ENCODE measurements at regions not wholly inside any gene's neighbourhood (a gene's known extent, or its start where the extent isn't known, plus 50 kb on each side); places are given as distances from the start of the nearest gene placed in this dataset.

GRCh38 chr5:114700823-114701222 is 339.0 kb downstream of the KCNN2 start:
- TF ChIP-seq, protein P1, sequence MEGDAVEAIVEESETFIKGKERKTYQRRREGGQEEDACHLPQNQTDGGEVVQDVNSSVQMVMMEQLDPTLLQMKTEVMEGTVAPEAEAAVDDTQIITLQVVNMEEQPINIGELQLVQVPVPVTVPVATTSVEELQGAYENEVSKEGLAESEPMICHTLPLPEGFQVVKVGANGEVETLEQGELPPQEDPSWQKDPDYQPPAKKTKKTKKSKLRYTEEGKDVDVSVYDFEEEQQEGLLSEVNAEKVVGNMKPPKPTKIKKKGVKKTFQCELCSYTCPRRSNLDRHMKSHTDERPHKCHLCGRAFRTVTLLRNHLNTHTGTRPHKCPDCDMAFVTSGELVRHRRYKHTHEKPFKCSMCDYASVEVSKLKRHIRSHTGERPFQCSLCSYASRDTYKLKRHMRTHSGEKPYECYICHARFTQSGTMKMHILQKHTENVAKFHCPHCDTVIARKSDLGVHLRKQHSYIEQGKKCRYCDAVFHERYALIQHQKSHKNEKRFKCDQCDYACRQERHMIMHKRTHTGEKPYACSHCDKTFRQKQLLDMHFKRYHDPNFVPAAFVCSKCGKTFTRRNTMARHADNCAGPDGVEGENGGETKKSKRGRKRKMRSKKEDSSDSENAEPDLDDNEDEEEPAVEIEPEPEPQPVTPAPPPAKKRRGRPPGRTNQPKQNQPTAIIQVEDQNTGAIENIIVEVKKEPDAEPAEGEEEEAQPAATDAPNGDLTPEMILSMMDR (IDR thresholded peaks at IDR 0.05 in 2 of 3, conservative IDR thresholded peaks at IDR 0.05 in 1 of 3; ENCODE audit: insufficient read depth in 2 of 3, low read depth in 1 of 3, low read length in 3 of 3): no peak
- TF ChIP-seq ETS1 (conservative IDR thresholded peaks at IDR 0.05; ENCODE audit: control insufficient read depth, low read depth, low read length) (no peak), USF2 (CRISPR knock-in tag; IDR thresholded peaks at IDR 0.05) (no peak), ZC3H11A (IDR thresholded peaks at IDR 0.05; ENCODE audit: low read depth, low read length) (no peak), ZKSCAN1 (IDR thresholded peaks at IDR 0.05; ENCODE audit: low read depth, low read length) (no peak), SMARCA4 (IDR thresholded peaks at IDR 0.05) (no peak), RFX5 (IDR thresholded peaks at IDR 0.05; ENCODE audit: low read depth, low read length) (no peak), ESRRA (IDR thresholded peaks at IDR 0.05; ENCODE audit: borderline replicate concordance, low read depth) (no peak), ZNF449 (CRISPR knock-in tag; IDR thresholded peaks at IDR 0.05) (no peak)
- TF ChIP-seq, protein P2, sequence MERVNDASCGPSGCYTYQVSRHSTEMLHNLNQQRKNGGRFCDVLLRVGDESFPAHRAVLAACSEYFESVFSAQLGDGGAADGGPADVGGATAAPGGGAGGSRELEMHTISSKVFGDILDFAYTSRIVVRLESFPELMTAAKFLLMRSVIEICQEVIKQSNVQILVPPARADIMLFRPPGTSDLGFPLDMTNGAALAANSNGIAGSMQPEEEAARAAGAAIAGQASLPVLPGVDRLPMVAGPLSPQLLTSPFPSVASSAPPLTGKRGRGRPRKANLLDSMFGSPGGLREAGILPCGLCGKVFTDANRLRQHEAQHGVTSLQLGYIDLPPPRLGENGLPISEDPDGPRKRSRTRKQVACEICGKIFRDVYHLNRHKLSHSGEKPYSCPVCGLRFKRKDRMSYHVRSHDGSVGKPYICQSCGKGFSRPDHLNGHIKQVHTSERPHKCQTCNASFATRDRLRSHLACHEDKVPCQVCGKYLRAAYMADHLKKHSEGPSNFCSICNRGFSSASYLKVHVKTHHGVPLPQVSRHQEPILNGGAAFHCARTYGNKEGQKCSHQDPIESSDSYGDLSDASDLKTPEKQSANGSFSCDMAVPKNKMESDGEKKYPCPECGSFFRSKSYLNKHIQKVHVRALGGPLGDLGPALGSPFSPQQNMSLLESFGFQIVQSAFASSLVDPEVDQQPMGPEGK (CRISPR knock-in tag; IDR thresholded peaks at IDR 0.05; ENCODE audit: borderline replicate concordance): no peak
- TF ChIP-seq, protein P3, sequence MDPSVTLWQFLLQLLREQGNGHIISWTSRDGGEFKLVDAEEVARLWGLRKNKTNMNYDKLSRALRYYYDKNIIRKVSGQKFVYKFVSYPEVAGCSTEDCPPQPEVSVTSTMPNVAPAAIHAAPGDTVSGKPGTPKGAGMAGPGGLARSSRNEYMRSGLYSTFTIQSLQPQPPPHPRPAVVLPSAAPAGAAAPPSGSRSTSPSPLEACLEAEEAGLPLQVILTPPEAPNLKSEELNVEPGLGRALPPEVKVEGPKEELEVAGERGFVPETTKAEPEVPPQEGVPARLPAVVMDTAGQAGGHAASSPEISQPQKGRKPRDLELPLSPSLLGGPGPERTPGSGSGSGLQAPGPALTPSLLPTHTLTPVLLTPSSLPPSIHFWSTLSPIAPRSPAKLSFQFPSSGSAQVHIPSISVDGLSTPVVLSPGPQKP (CRISPR knock-in tag; IDR thresholded peaks at IDR 0.05): no peak

All from K562 (cell line).